T-helper 17 cell (primary cell): ENCODE measurements at regions not wholly inside any gene's neighbourhood (a gene's known extent, or its start where the extent isn't known, plus 50 kb on each side); places are given as distances from the start of the nearest gene placed in this dataset.

Experiments used
- ATAC-seq: fragments of 150-1000 bp; cut with Tn5 transposase; 2 replicates; pipeline ENCODE4 v1.10.0; 2021; ENCODE audit warnings: mild to moderate bottlenecking, moderate library complexity
- DNase-seq, 3 donors: peaks; one replicate each; pipeline versions ENCODE4 v3.0.0 to v3.0.0-alpha.2; 2020 to 2021
- H3K9me3 ChIP-seq: one replicate; pipeline ENCODE4 v1.7.0; 2013; ENCODE audit warnings: low read length, mild to moderate bottlenecking; ENCODE audit not compliant: control insufficient read depth, poor library complexity, severe bottlenecking
- H3K27ac Mint-ChIP-seq: one replicate; pipeline ENCODE4 v1.8.0; 2022; ENCODE audit warnings: mild to moderate bottlenecking, moderate library complexity, mixed read lengths
- H3K27me3 Mint-ChIP-seq: one replicate; pipeline ENCODE4 v1.8.0; 2022; ENCODE audit warnings: mixed read lengths
- H3K36me3 Mint-ChIP-seq: one replicate; pipeline ENCODE4 v1.8.0; 2022; ENCODE audit warnings: low read depth, mixed read lengths
- H3K4me1 Mint-ChIP-seq: one replicate; pipeline ENCODE4 v1.8.0; 2022; ENCODE audit warnings: mild to moderate bottlenecking, mixed read lengths
- H3K4me3 Mint-ChIP-seq: one replicate; pipeline ENCODE4 v1.8.0; 2022; ENCODE audit warnings: mild to moderate bottlenecking, moderate library complexity, mixed read lengths

DNA sequence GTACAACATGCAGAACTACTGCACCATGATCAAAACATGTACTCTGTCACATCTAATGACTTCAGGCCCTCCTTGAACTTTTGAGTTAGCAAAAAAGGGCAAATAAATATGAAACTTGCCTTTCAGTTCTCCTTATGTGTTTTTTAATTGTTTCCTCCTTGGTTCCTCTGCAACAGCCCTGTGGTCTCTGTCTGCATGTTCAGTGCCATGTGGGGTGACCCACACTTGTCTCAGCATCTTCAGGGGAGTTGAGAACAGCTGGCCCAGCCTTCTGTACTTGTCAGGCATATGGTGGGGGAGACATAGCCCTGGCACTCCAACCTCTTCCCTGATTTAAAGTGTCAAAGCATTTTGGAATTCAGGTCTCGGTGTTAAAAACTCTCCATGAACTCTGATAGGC, 188.0 kb upstream of the PGRMC2 start:
- no peak for DNase-seq
- Mint-ChIP-seq H3K4me3 (no peak overlapping the region), H3K4me1 (no peaks in the 10 kb centered on the region), H3K27ac (no peak overlapping the region), H3K27me3 (no peaks in the 10 kb centered on the region), H3K36me3 (no peaks in the 10 kb centered on the region)
- ATAC-seq = no peak
- H3K9me3 ChIP-seq = no peaks in the 10 kb centered on the region

DNA sequence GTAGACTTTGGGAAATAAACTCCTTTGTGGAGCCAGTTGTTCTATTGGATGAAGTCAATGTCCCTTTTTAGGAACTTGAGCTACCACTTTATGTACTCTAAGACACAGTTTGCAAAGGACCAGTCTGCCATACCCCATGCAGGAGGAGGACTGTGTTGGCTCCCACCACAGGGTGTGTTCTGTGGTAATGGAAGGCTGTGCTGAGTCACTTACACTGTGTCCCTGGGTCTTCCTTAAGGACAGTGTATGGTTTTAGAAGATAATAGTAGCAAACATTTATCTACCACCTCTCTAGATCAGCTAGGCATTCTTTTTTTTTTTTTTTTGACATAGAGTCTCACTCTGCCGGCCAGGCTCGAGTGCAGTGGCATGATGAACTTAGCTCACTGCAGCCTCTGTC, 184.0 kb upstream of the PGRMC2 start:
- no peaks in the 10 kb centered on the region for H3K36me3 Mint-ChIP-seq
- H3K27ac Mint-ChIP-seq = no peak overlapping the region
- no peak overlapping the region for H3K4me3 Mint-ChIP-seq
- no peaks in the 10 kb centered on the region for H3K27me3 Mint-ChIP-seq
- no peaks in the 10 kb centered on the region for H3K4me1 Mint-ChIP-seq
- H3K9me3 ChIP-seq = no peaks in the 10 kb centered on the region
- DNase-seq = no peak
- ATAC-seq = no peak

DNA sequence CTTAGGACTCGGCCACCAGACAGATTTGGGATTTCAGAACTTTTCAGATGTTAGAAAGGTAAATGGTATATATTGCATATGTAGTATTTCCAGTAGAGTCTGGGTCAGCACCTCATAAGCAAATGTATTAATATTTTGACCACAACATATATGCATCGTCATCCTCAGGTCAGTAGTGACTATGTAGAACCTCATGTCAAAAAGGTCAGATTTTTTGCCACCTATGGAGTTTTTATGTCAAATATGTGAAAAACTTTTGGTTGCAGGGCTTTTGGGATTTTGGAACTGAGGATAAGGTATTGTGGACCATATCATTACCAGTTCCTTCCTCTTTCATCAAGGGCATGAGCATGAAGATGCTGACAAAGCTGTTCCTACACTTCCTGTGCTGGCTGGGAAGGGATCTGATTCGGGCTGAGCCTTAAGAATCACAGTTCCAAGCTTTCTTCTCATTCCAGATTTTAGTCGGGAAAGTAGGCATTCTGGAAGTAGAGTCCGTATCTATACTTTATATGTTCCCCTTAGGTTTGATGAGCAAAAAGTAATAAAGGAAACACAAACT, 183.0 kb upstream of the PGRMC2 start:
- H3K9me3 ChIP-seq = no peaks in the 10 kb centered on the region
- H3K36me3 Mint-ChIP-seq = no peaks in the 10 kb centered on the region
- H3K4me3 Mint-ChIP-seq = no peak overlapping the region
- no peak overlapping the region for H3K27ac Mint-ChIP-seq
- H3K27me3 Mint-ChIP-seq = no peaks in the 10 kb centered on the region
- no peaks in the 10 kb centered on the region for H3K4me1 Mint-ChIP-seq
- ATAC-seq (no peak), DNase-seq (no peak)

- H3K36me3 Mint-ChIP-seq = no peaks in the 10 kb centered on the region
- no peak overlapping the region for H3K27ac Mint-ChIP-seq
- H3K27me3 Mint-ChIP-seq = peaks cover 11% of the 10 kb centered on the region
- no peak for DNase-seq
- no peaks in the 10 kb centered on the region for H3K4me1 Mint-ChIP-seq
- no peak overlapping the region for H3K4me3 Mint-ChIP-seq
- no peak for ATAC-seq
- no peaks in the 10 kb centered on the region for H3K9me3 ChIP-seq
Measured at GRCh38 chr4:128468123-128468989, 180.7 kb upstream of the PGRMC2 start.

DNA sequence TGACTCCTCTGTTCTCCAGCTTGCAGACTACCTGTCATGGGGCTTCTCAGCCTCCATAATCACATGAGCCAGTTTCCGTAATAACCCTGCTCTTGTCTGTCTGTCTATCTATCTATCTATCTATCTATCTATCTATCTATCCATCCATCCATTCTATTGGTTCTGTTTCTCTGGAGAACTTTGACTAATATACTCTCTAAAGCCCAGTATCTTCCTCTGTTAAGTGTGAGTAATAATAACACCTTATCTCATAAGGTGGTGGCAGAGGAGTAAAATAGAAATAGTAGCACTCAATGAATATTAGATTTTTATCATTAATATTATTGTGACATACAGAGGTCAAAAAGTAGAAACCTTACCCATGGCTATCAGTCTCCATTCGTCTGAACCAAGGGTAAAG, 177.9 kb upstream of the PGRMC2 start:
- Mint-ChIP-seq H3K27ac (no peak overlapping the region), H3K36me3 (no peaks in the 10 kb centered on the region), H3K27me3 (peaks cover 14% of the 10 kb centered on the region), H3K4me3 (no peak overlapping the region), H3K4me1 (no peaks in the 10 kb centered on the region)
- ATAC-seq = no peak
- DNase-seq = no peak
- H3K9me3 ChIP-seq = no peaks in the 10 kb centered on the region

GRCh38 chr4:128463006-128463405, 175.4 kb upstream of the PGRMC2 start:
- DNase-seq = no peak
- Mint-ChIP-seq H3K27ac (no peak overlapping the region), H3K36me3 (no peaks in the 10 kb centered on the region), H3K4me1 (no peaks in the 10 kb centered on the region), H3K27me3 (peaks cover 25% of the 10 kb centered on the region), H3K4me3 (no peak overlapping the region)
- no peak for ATAC-seq
- H3K9me3 ChIP-seq = no peaks in the 10 kb centered on the region

DNA sequence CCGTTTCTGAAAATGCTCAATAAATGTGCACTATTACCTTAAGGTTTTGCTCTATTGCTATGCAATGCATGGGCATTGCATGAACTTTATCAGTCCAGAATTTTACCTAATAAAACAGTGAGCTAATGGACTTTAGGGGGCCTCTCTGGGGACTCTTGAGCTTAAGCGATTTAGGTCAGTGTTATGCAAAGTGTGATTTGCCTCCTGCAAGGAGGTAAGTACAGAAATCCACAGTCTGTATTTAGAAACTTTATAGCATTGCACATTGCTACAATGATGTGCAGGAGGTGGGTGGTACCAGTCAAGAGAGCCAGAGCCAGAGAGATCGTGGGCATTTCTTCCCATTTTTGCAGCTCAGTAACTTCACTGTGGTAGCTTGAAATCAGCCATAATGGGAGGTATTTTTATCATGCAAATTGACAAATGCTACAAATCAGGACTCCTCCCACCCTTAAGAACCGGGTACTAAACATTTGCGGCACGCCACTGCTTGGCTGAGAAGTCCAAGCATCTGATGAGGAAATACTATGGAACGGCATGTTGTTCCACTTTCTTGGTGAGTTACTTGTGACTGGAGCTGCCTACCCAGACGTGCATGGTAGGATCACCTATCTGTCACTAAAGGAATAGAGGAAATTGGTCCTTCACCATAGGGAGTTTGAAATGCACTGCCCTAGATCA, 174.6 kb upstream of the PGRMC2 start:
- ATAC-seq (no peak), DNase-seq (no peak)
- H3K9me3 ChIP-seq = no peaks in the 10 kb centered on the region
- H3K27ac Mint-ChIP-seq = no peak overlapping the region
- no peaks in the 10 kb centered on the region for H3K36me3 Mint-ChIP-seq
- no peak overlapping the region for H3K4me3 Mint-ChIP-seq
- H3K4me1 Mint-ChIP-seq = no peaks in the 10 kb centered on the region
- H3K27me3 Mint-ChIP-seq = peaks cover 26% of the 10 kb centered on the region

DNA sequence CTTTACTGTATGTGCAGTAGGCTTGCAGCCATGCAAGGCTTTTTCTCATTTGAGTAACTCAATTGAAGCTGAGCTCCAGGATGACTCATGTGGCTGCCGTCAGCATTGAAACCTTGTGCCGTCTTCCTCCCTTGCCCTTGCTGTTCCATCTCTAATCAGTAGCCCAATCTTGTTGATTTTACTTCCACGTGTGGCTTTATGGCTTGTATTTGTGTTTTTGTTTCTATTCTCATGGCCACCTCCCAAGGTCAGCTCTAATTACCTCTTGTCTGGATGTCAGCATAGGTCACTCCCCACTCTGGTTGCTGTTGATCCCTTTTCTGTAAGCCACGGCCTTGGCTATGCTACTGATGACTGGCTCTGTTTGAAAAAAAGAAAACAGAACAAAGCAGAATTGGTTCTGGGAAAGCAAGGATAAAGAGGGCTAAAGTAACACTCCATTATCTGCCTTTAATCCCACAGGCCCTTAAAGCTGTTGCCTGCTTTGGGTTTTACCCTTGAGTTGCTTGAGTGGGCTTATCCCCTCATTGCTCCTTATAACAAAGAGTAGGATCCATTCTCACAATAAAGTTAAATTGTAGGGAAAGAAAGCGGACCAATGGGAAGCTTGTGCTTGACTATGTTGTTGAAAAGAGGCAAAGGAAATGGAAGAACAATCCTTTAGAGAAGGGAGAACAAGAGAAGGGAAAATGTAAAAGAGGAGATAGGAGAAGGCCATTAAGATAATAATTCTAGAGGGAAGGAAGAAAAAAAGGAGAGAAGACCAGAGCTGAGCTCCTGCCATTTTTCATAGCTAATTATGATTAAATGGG, 173.9 kb upstream of the PGRMC2 start:
- Mint-ChIP-seq H3K4me1 (no peaks in the 10 kb centered on the region), H3K27me3 (peaks cover 26% of the 10 kb centered on the region), H3K4me3 (no peak overlapping the region), H3K27ac (no peak overlapping the region), H3K36me3 (no peaks in the 10 kb centered on the region)
- H3K9me3 ChIP-seq = no peaks in the 10 kb centered on the region
- ATAC-seq = no peak
- DNase-seq = no peak

DNA sequence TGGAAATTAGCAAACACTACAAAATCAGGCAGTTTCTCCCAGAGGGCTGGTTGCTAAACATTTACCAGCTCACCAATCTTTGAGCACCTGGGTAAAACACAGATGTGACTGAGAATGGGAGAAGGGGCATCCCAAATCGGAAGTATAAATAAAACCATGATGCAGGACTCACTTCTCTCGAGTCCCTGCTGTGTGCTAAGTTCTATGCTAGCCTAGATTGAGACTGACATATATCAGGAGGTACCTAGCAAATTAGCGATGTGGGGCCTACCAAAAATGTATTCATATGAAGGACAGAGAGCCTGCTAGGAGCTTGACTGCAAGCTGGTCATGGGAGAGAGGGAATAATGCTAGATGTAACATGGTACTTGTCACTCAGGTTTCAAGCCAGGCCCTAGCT, 171.9 kb upstream of the PGRMC2 start:
- DNase-seq (no peak), ATAC-seq (no peak)
- Mint-ChIP-seq H3K4me1 (no peaks in the 10 kb centered on the region), H3K36me3 (no peaks in the 10 kb centered on the region), H3K4me3 (no peak overlapping the region), H3K27ac (no peak overlapping the region), H3K27me3 (peaks cover 18% of the 10 kb centered on the region)
- no peaks in the 10 kb centered on the region for H3K9me3 ChIP-seq

- ATAC-seq = no peak
- Mint-ChIP-seq H3K27ac (no peak overlapping the region), H3K36me3 (no peaks in the 10 kb centered on the region), H3K4me1 (no peaks in the 10 kb centered on the region), H3K27me3 (peaks cover 17% of the 10 kb centered on the region), H3K4me3 (no peak overlapping the region)
- no peaks in the 10 kb centered on the region for H3K9me3 ChIP-seq
- DNase-seq = no peak
Measured at GRCh38 chr4:128458816-128459215, 171.2 kb upstream of the PGRMC2 start.

DNA sequence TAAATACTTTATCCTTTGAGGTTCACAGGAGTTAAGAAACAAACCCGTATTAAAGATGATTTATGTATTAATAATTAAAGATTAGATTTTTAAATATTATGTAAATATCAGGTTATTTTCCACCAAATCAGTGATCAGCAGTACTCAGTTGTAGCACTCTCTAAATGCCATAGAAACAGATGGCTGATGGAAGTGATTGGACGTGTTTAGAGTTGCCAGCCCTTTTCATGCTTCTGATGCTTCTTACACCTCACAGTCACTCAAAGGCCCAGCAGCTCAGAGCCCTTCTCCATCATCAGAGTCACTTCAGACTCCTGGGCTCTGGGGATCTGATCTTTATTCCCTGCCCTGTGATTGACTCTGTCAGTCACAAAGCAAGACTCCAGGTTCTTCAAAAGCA, 170.1 kb upstream of the PGRMC2 start:
- no peak for DNase-seq
- Mint-ChIP-seq H3K27me3 (peaks cover 16% of the 10 kb centered on the region), H3K36me3 (no peaks in the 10 kb centered on the region), H3K4me1 (peaks cover 2% of the 10 kb centered on the region), H3K4me3 (no peak overlapping the region), H3K27ac (no peak overlapping the region)
- ATAC-seq = no peak
- no peaks in the 10 kb centered on the region for H3K9me3 ChIP-seq

DNA sequence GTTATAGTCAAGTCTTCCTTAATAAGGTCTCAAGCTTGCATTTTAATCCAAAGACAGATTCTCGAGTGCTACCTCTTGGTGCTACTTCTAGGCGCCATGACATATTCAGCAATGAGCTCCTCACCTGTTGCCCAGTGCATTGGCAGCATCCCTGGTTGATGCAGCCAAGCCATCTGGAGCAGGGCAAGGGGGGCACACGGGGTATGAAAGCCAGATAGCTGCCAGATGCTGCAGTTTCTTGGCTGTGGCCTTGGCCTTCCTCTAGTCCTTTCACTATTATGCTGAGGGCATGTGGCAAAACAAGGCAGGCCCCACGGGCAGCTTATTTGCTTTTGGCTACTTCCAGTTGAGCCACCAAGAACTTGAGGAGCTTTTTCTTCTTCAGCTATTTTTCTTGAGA, 168.6 kb upstream of the PGRMC2 start:
- H3K4me3 Mint-ChIP-seq = no peak overlapping the region
- DNase-seq (no peak), ATAC-seq (no peak)
- H3K27me3 Mint-ChIP-seq = peaks cover 16% of the 10 kb centered on the region
- H3K4me1 Mint-ChIP-seq = peaks cover 2% of the 10 kb centered on the region
- H3K27ac Mint-ChIP-seq = no peak overlapping the region
- no peaks in the 10 kb centered on the region for H3K9me3 ChIP-seq
- H3K36me3 Mint-ChIP-seq = no peaks in the 10 kb centered on the region

DNA sequence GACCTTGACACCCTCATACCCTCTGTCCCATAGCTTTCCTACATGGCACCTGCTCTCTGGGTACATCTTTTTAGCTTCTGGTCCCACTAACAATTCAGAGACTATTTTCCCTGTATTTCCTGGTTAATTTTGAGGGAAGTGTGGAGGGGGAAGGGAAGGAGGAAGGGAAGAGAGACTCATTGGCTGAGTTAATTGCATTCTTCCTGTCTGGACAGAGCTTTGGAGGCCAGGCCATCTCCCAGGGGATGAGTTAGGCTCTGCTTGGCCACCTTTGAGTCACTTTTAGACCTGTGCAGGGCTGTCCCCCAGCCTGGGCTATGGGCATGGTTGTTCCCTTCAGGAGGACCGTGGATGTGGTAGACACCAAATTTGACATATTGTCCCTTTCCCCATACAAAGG, 167.9 kb upstream of the PGRMC2 start:
- no peak for ATAC-seq
- no peaks in the 10 kb centered on the region for H3K9me3 ChIP-seq
- DNase-seq = no peak
- no peak overlapping the region for H3K4me3 Mint-ChIP-seq
- H3K4me1 Mint-ChIP-seq = peaks cover 2% of the 10 kb centered on the region
- peaks cover 16% of the 10 kb centered on the region for H3K27me3 Mint-ChIP-seq
- H3K27ac Mint-ChIP-seq = no peak overlapping the region
- H3K36me3 Mint-ChIP-seq = no peaks in the 10 kb centered on the region
